ENCODE measurements at regions not wholly inside any gene's neighbourhood (a gene's known extent, or its start where the extent isn't known, plus 50 kb on each side); places are given as distances from the start of the nearest gene placed in this dataset.

DNA sequence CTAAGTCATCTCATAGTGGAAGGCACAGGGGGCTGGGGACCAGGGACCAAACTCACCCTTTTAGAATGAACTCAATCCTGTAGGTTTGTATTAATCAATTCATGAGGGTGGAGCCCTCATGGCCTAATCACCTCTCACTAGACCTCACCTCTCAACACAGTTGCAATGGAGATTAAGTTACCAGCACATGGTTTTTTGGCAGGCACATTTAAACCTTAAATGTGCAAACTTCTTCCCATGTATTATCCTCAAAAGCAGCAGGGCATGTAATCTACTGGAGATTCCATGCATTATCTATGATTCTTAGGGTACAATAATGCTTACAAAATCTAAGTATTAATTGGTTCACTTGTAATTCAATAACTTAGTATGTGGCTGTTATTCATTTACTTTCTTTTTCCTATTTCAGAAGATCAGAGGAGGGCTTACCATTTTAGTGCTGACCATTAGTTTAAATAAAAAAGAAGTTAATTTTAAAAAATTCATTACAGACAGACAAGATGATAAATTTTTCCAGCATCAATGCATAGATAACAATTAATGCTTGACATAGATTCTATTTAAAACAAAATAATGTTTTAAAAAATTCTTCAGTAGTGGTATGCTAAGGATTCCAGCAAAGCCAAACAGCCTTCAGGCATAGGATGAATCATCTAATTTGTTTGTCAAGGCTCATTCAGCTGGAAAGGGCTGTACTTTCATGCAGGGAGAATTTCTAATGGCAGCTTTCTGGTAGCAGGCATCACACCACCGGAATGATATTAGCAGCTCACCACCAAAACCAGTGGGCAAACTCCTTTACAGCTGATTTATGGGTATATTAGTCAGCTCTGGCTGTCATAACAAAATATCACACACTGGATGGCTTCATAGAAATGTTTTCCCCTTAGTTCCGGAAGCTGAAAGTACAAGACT, 124.6 kb upstream of the ZNF648 start:
- TF ChIP-seq, protein P1, sequence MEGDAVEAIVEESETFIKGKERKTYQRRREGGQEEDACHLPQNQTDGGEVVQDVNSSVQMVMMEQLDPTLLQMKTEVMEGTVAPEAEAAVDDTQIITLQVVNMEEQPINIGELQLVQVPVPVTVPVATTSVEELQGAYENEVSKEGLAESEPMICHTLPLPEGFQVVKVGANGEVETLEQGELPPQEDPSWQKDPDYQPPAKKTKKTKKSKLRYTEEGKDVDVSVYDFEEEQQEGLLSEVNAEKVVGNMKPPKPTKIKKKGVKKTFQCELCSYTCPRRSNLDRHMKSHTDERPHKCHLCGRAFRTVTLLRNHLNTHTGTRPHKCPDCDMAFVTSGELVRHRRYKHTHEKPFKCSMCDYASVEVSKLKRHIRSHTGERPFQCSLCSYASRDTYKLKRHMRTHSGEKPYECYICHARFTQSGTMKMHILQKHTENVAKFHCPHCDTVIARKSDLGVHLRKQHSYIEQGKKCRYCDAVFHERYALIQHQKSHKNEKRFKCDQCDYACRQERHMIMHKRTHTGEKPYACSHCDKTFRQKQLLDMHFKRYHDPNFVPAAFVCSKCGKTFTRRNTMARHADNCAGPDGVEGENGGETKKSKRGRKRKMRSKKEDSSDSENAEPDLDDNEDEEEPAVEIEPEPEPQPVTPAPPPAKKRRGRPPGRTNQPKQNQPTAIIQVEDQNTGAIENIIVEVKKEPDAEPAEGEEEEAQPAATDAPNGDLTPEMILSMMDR (IDR thresholded peaks at IDR 0.05): no peak
- TF ChIP-seq POLR2A (IDR thresholded peaks at IDR 0.05): no peak
- no peak for TF ChIP-seq EP300 (IDR thresholded peaks at IDR 0.05; ENCODE audit: low read depth)
- no peak for TF ChIP-seq POLR2AphosphoS5 (IDR thresholded peaks at IDR 0.05)
